MM.1S (cell line): ENCODE measurements at regions not wholly inside any gene's neighbourhood (a gene's known extent, or its start where the extent isn't known, plus 50 kb on each side); places are given as distances from the start of the nearest gene placed in this dataset.

Experiments used
- DNase-seq: peaks from one replicate; pipeline ENCODE4 v3.0.0-alpha.2; 2015
- H2AFZ ChIP-seq: fragments of 300-600 bp; sonication (generic); 2 replicates; pipeline ENCODE4 v1.6.0; 2016; ENCODE audit warnings: antibody characterized with exemption, low read length
- H3F3A ChIP-seq: fragments of 300-600 bp; sonication (generic); 2 replicates; pipeline ENCODE4 v1.6.1; 2016; ENCODE audit warnings: mild to moderate bottlenecking, antibody characterized with exemption, low read length, moderate library complexity, mixed read lengths; ENCODE audit not compliant: insufficient read depth
- H3K27ac ChIP-seq: fragments of 300-600 bp; sonication (generic); 2 replicates; pipeline ENCODE4 v1.5.1; 2016; ENCODE audit warnings: mild to moderate bottlenecking, low read length
- H3K27me3 ChIP-seq: fragments of 300-600 bp; sonication (generic); replicated peaks from 2 replicates; pipeline ENCODE4 v1.6.0; 2016; ENCODE audit warnings: low read length; ENCODE audit not compliant: insufficient read depth
- H3K36me3 ChIP-seq: fragments of 300-600 bp; sonication (generic); replicated peaks from 2 replicates; pipeline ENCODE4 v1.6.1; 2016; ENCODE audit warnings: mild to moderate bottlenecking, low read length, mixed read lengths; ENCODE audit not compliant: insufficient read depth
- H3K4me1 ChIP-seq: fragments of 300-600 bp; sonication (generic); 2 replicates; pipeline ENCODE4 v1.6.1; 2016; ENCODE audit warnings: low read length, mixed read lengths
- H3K4me2 ChIP-seq: fragments of 300-600 bp; sonication (generic); 2 replicates; pipeline ENCODE4 v1.6.0; 2016; ENCODE audit warnings: low read depth, low read length
- H3K4me3 ChIP-seq: fragments of 300-600 bp; sonication (generic); 2 replicates; pipeline ENCODE4 v1.5.1; 2016; ENCODE audit warnings: low read length, mixed read lengths
- H3K79me2 ChIP-seq: fragments of 300-600 bp; sonication (generic); 2 replicates; pipeline ENCODE4 v1.6.1; 2016; ENCODE audit warnings: mixed run types, low read length, mixed read lengths
- H3K9ac ChIP-seq: fragments of 300-600 bp; sonication (generic); 2 replicates; pipeline ENCODE4 v1.6.1; 2016; ENCODE audit warnings: low read length, mixed read lengths
- H3K9me2 ChIP-seq: fragments of 300-600 bp; sonication (generic); replicated peaks from 2 replicates; pipeline ENCODE4 v1.6.1; 2016; ENCODE audit warnings: mild to moderate bottlenecking, low read length, mixed read lengths; ENCODE audit not compliant: insufficient read depth
- H3K9me3 ChIP-seq: fragments of 300-600 bp; sonication (generic); replicated peaks from 2 replicates; pipeline ENCODE4 v1.6.1; 2016; ENCODE audit warnings: mild to moderate bottlenecking, low read length, mixed read lengths; ENCODE audit not compliant: insufficient read depth
- H4K20me1 ChIP-seq: fragments of 300-600 bp; sonication (generic); 2 replicates; pipeline ENCODE4 v1.6.1; 2016; ENCODE audit warnings: mild to moderate bottlenecking, low read length, moderate library complexity, mixed read lengths; ENCODE audit not compliant: insufficient read depth
- EZH2 ChIP-seq: fragments of 300-600 bp; sonication (generic); optimal IDR thresholded peaks from 2 replicates; pipeline ENCODE3; 2017; ENCODE audit warnings: low read depth, mild to moderate bottlenecking, antibody characterized with exemption, low read length, mixed read lengths
- EZH2phosphoT487 ChIP-seq: fragments of 300-600 bp; sonication (generic); IDR thresholded peaks from 2 replicates; pipeline ENCODE4 v1.6.1; 2018; ENCODE audit warnings: antibody characterized with exemption, low read length
- TF ChIP-seq, protein P1 (sequence below): fragments of 300-600 bp; sonication (generic); IDR thresholded peaks from 2 replicates; pipeline ENCODE4 v1.5.1; 2016; ENCODE audit warnings: antibody characterized with exemption, low read length, mixed read lengths

DNA sequence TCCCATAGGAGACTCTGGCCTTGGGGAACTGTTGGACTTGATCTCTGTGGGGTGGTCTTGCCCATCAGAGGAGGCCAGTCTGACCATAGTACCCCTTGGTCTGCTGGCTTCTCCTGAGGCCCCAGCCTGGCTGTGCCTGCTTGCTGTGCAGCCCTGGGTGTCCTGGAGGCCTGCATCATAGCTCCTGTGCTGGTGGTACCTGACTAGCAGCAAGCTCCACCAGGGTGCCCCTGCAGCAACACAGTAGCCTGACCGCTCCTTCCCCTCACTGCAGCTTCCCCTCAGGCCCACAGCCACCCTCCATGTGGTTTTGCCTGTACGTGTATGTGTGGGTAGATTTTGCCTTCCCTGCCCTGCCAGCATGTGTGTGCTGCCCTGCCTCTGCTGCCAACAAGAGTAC lies 85.6 kb upstream of the TTC14 start:
- Histone ChIP-seq H3K9ac (no peak overlapping the region), H4K20me1 (no peaks in the 10 kb centered on the region), H3K79me2 (no peaks in the 10 kb centered on the region), H3F3A (no peaks in the 10 kb centered on the region), H3K27ac (no peak overlapping the region), H3K4me1 (no peaks in the 10 kb centered on the region), H3K36me3 (no peaks in the 10 kb centered on the region), H3K9me2 (no peaks in the 10 kb centered on the region), H3K9me3 (no peaks in the 10 kb centered on the region), H3K27me3 (no peaks in the 10 kb centered on the region), H2AFZ (no peak overlapping the region), H3K4me2 (no peak overlapping the region), H3K4me3 (no peak overlapping the region)
- TF ChIP-seq, protein P1, sequence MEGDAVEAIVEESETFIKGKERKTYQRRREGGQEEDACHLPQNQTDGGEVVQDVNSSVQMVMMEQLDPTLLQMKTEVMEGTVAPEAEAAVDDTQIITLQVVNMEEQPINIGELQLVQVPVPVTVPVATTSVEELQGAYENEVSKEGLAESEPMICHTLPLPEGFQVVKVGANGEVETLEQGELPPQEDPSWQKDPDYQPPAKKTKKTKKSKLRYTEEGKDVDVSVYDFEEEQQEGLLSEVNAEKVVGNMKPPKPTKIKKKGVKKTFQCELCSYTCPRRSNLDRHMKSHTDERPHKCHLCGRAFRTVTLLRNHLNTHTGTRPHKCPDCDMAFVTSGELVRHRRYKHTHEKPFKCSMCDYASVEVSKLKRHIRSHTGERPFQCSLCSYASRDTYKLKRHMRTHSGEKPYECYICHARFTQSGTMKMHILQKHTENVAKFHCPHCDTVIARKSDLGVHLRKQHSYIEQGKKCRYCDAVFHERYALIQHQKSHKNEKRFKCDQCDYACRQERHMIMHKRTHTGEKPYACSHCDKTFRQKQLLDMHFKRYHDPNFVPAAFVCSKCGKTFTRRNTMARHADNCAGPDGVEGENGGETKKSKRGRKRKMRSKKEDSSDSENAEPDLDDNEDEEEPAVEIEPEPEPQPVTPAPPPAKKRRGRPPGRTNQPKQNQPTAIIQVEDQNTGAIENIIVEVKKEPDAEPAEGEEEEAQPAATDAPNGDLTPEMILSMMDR, result no peak
- no peak for TF ChIP-seq EZH2phosphoT487
- TF ChIP-seq EZH2, result no peak
- DNase-seq, result no peak

DNA sequence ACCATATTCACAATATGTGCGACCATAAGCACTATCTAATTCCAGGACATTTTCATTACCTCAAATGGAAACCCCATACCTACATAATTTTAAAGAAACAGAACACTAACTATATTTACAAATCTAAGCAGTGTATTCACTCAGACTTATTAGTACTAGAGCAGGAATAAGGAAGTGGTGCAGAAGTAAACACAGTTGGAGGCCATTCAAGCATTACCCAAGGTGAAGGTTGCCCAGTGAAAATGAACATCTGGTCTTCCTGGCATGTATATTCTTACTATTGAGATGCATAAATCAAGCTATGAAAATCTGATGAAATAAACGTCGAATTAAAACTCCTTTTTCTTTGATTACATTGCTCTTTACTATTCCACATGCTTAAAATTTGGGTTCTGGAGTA lies 78.9 kb upstream of the TTC14 start:
- Histone ChIP-seq H3K4me3 (no peak overlapping the region), H2AFZ (no peak overlapping the region), H3K79me2 (no peaks in the 10 kb centered on the region), H3F3A (no peaks in the 10 kb centered on the region), H3K9me3 (no peaks in the 10 kb centered on the region), H3K4me2 (no peak overlapping the region), H3K27ac (no peak overlapping the region), H3K9ac (no peak overlapping the region), H3K27me3 (no peaks in the 10 kb centered on the region), H4K20me1 (no peaks in the 10 kb centered on the region), H3K36me3 (no peaks in the 10 kb centered on the region), H3K4me1 (no peaks in the 10 kb centered on the region), H3K9me2 (no peaks in the 10 kb centered on the region)
- TF ChIP-seq EZH2 (no peak), EZH2phosphoT487 (no peak)
- TF ChIP-seq, protein P1, result no peak
- DNase-seq, result no peak

DNA sequence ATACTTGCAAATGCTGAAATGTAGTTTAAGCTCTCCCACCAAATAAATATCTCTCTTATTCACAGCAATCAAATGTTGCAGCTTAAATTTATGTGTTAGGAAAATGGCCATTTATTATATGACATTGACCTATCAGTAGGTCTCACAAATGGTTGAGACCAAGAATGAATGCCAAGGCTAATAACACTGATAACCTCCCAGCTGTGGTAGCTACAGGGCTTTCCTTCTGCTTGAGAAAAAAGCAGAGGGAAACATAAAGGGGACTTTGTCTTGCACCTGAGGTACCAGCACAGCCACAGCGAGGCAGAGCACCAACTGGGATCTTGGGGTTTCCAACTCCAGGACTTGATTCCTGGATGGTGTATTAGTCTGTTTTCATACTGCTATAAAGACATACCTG lies 73.1 kb upstream of the TTC14 start:
- no peaks in the 10 kb centered on the region for H3K4me1 ChIP-seq
- no peaks in the 10 kb centered on the region for H3K27me3 ChIP-seq
- H2AFZ ChIP-seq, result no peak overlapping the region
- H3K4me3 ChIP-seq, result no peak overlapping the region
- no peak for DNase-seq
- H3K79me2 ChIP-seq, result no peaks in the 10 kb centered on the region
- H3K9me3 ChIP-seq, result no peaks in the 10 kb centered on the region
- H3K9ac ChIP-seq, result no peak overlapping the region
- H3K9me2 ChIP-seq, result no peaks in the 10 kb centered on the region
- no peak overlapping the region for H3K4me2 ChIP-seq
- H3F3A ChIP-seq, result no peaks in the 10 kb centered on the region
- H3K27ac ChIP-seq, result no peak overlapping the region
- H3K36me3 ChIP-seq, result no peaks in the 10 kb centered on the region
- no peaks in the 10 kb centered on the region for H4K20me1 ChIP-seq
- TF ChIP-seq EZH2phosphoT487, result no peak
- TF ChIP-seq EZH2, result no peak
- TF ChIP-seq, protein P1, result no peak
